Stimulated activated CD4-positive, alpha-beta T cell treated with anti-CD3 and anti-CD28 coated beads, Interleukin-1b, Interleukin-23, amount 100 ng/mL, for 1 hour (primary cell): ENCODE measurements at regions not wholly inside any gene's neighbourhood (a gene's known extent, or its start where the extent isn't known, plus 50 kb on each side); places are given as distances from the start of the nearest gene placed in this dataset.

Experiments
- DNase-seq, 2 donors: peaks; one replicate each; pipeline ENCODE4 v3.0.0-alpha.2; 2020; ENCODE audit warnings: low read depth in 2 of 2

GRCh38 chr16:80356365-80356764 is 184.4 kb upstream of the DYNLRB2 start:
- no peak for DNase-seq

GRCh38 chr16:80355335-80355734 is 185.5 kb upstream of the DYNLRB2 start:
- no peak for DNase-seq

DNA sequence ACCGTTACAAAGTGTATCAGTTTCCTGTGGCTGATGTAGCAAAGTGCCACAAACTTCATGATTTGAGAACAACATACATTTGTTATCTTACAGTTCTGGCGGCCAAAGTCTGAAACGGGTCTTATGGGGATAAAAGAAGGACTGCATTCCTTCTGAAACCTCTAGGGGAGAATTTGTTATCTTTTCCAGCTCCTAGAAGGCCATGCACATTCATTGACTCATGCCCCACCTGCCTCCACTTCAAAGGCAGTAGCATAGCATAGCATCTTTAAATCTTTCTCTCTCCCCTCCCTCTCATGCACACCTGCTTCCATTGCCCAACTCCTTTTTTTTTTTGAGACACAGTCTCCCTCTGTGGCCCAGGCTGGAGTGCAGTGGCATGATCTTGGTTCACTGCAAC is 190.7 kb upstream of the DYNLRB2 start:
- no peak for DNase-seq

DNA sequence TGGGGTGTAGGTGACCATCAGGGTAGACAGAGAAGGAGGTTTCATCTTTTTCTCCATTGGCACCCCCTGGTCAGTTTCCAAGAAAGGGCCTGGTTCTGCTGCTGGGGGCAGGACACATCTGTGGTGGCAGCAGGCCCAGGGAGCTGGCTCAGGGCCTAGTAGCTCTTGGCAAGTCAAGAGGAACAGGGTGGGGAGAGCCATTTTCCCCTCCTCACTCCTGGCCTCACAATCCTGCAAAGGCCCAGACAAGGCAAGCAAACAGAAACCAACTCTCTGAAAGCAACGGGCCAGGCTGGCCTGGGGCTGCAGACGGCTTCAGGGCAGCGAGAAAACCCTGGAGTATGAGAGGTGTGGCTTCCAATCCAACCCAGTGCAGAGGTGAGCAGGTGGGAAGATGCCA is 192.9 kb upstream of the DYNLRB2 start:
- no peak for DNase-seq

- no peak for DNase-seq
Observed at GRCh38 chr16:80347002-80347401, 193.8 kb upstream of the DYNLRB2 start.

- no peak for DNase-seq
Observed at GRCh38 chr16:80346111-80346632, 194.6 kb upstream of the DYNLRB2 start.

DNA sequence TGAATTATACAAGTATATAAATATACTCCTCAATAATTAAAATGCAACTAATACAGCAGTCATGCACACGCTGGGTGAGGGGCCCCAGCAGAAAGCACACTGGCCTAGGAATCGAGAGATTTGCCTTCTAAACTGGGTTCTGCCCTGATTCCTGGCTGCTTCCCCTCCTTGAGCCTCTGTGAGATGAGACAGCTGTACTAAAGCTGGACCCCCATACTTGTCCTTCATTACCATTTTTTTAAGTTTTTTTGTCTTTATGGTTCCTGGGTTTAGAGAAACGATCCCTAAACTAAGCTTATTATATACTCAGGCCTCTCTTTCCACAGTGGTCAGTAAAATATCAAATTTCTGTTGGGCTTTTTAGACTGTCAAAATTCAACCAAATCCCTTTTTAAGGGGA is 195.1 kb upstream of the DYNLRB2 start:
- DNase-seq: no peak

DNA sequence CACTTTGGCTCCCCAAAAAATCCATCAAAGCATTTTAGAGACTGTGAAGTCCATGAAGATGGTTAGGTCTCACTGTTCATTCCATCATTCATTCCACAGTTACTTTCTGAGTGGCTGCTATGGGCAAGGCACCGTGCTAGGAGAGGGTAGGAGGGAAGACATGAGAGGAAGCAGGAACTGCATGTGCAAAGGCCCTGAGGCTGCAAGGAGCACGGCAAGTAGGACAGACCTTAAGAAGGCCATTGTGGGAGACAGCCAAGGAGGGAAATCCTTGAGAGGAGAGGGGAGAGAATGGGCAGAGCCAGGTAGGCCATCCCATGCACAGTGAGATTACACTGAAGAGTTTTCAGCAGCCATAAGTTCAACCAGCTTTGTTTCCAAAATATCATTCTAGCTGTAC is 196.2 kb upstream of the DYNLRB2 start:
- no peak for DNase-seq

GRCh38 chr16:80341263-80341662 is 199.5 kb upstream of the DYNLRB2 start:
- DNase-seq: no peak

GRCh38 chr16:80337786-80338185 is 203.0 kb upstream of the DYNLRB2 start:
- DNase-seq: no peak

DNA sequence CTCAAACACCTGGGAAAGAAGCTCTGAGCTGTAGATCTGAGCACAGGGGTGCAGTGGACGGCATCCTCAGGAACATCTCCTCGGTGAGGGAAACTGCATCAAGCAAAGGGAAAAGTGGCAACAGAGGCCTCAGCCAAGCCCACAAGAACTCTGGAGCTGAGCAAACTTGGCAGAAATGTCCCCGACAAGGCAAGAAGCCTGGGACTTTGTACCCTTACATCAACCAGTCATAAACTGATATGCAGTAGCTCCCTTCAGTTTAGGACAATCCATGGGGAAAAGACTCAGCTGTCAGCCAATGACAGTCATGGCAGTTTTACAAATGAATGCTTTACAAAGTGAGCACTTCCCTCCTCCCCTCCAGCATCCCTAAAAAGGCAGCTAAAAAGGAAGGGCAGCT is 210.0 kb upstream of the DYNLRB2 start:
- DNase-seq: no peak

GRCh38 chr16:80330150-80330549 is 210.6 kb upstream of the DYNLRB2 start:
- DNase-seq: no peak

DNA sequence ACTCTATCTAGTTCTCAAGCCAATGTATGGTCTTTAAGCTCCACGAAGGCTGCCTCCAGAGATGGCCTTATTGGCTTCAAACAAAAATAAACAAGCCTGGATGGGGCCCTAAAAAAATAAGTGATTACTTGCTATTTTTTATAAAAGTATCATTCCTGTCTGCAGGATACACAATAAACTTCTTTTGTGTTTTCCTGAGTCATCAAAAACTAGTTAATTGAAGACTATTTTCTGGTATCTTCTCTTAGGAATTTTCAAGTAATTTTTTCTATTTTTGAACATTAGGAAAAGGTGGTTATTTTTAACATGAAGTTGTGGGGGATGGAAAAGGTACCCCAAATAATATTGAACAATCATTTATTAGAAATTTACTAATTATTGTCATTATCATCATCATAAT is 213.1 kb upstream of the DYNLRB2 start:
- DNase-seq: no peak

GRCh38 chr16:80324371-80324770 is 216.4 kb upstream of the DYNLRB2 start:
- DNase-seq: no peak

- no peak for DNase-seq
Observed at GRCh38 chr16:80323808-80324195, 217.0 kb upstream of the DYNLRB2 start.

GRCh38 chr16:80323187-80323807 is 217.5 kb upstream of the DYNLRB2 start:
- DNase-seq: no peak

DNA sequence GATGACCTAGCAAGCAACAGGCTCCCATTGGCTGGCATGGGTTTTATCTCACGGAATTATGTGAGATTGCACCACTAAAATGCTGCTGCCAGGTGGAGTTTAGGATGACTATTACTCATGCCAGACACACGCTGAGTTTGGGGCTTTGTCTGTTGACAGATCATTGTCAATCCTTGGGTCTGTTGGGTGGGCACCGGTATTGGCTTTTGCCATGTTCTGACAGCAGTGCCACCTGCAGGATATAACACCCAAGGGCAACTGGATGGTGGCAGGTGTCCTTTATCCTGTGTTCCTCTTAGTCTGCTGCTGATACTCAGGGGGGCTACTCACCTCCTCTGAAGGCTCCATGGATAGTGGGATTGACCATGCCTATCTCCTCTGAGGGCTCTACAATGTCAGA is 221.6 kb upstream of the DYNLRB2 start:
- DNase-seq: no peak

GRCh38 chr16:80318107-80318506 is 222.7 kb upstream of the DYNLRB2 start:
- DNase-seq: no peak

GRCh38 chr16:80317599-80318037 is 223.2 kb upstream of the DYNLRB2 start:
- no peak for DNase-seq

- no peak for DNase-seq
Observed at GRCh38 chr16:80317116-80317515, 223.7 kb upstream of the DYNLRB2 start.

GRCh38 chr16:80314042-80314441 is 226.8 kb upstream of the DYNLRB2 start:
- DNase-seq: no peak

- no peak for DNase-seq
Observed at GRCh38 chr16:80309178-80309577, 231.6 kb upstream of the DYNLRB2 start.

DNA sequence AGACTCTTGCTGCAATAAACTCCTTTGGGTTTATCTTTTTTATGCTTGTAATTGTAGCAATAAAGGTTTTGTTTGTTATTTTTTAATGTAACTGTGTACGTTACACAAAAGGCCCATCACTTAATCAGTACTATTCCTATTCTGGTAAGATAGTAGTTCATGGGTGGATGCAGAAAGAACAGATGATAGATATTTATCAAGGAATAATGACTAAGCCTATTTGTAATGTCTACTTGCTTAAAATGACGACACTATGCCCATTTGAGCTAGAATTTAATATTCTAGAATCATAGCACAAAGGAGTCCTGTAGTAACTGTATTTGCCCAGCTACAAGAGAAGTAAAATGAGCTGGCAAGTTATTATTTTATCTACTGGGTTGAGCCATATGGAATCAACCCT is 235.4 kb upstream of the DYNLRB2 start:
- no peak for DNase-seq

GRCh38 chr16:80303691-80304090 is 237.1 kb upstream of the DYNLRB2 start:
- no peak for DNase-seq
